ENCODE measurements at regions not wholly inside any gene's neighbourhood (a gene's known extent, or its start where the extent isn't known, plus 50 kb on each side); places are given as distances from the start of the nearest gene placed in this dataset.

DNA sequence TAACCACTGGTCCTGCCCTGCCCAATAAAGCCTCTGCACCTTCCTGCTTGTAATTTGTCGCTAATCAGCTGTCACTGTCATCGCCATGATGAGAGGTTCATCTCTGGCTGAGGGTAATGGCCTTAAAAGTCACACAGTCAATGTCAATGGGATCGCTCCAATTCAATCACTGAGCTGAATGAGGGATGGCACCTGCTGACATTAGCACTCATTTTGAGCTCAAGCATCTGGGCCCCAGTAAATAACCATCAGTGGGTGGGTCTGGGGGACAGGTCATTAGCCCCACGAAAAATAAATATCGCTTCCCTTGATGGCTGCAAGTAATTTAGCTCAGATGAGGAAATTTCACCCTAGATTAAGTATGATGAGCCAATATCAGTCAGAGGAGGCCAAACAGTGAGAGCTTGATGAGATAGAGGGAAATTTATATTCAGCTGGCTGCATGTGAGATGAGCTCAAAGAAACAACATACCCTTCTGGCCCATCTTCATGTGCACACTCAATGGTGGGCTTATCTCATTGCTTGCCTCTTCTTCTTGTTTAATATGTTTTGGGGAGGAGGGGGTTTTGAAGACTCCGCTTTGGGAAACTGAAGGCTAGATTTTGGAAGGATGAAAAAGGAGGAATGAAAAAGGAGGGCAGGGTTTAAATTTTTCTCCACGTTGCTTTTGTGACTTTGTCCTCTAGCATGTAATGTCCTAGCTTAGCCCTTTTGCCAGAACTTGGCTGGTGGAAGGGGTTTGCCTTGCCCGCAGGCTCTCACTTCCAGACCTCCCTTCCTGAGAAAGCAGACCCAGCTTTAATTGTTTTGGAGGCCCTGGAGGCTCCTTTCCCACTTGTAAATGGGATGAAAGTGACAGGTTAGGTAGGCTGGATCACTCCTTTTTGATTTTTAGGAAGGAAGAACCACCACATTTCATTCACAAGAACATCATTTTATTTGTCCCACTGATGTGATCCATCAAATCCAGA is 84.8 kb upstream of the PAQR3 start:
- no peaks in the 10 kb centered on the region for H3K9me3 ChIP-seq (replicated peaks in 1 of 3)
- H3K36me3 ChIP-seq (replicated peaks in 1 of 2): no peaks in the 10 kb centered on the region
- no peaks in the 10 kb centered on the region for H3K4me1 ChIP-seq (replicated peaks in 1 of 2)
- DNase-seq: no peak
- no peak overlapping the region for H3K27ac ChIP-seq
- TF ChIP-seq POLR2A (IDR thresholded peaks at IDR 0.05): no peak
- TF ChIP-seq, protein P1, sequence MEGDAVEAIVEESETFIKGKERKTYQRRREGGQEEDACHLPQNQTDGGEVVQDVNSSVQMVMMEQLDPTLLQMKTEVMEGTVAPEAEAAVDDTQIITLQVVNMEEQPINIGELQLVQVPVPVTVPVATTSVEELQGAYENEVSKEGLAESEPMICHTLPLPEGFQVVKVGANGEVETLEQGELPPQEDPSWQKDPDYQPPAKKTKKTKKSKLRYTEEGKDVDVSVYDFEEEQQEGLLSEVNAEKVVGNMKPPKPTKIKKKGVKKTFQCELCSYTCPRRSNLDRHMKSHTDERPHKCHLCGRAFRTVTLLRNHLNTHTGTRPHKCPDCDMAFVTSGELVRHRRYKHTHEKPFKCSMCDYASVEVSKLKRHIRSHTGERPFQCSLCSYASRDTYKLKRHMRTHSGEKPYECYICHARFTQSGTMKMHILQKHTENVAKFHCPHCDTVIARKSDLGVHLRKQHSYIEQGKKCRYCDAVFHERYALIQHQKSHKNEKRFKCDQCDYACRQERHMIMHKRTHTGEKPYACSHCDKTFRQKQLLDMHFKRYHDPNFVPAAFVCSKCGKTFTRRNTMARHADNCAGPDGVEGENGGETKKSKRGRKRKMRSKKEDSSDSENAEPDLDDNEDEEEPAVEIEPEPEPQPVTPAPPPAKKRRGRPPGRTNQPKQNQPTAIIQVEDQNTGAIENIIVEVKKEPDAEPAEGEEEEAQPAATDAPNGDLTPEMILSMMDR (IDR thresholded peaks at IDR 0.05): no peak
- 74 to 88% (median 79%) methylated on average over 8 of the region's 8 CpGs for WGBS, 4 donors
- H3K4me3 ChIP-seq: no peak overlapping the region
- intact Hi-C loops (cut with DNase I): no loop called here
- no peaks in the 10 kb centered on the region for H3K27me3 ChIP-seq

DNA sequence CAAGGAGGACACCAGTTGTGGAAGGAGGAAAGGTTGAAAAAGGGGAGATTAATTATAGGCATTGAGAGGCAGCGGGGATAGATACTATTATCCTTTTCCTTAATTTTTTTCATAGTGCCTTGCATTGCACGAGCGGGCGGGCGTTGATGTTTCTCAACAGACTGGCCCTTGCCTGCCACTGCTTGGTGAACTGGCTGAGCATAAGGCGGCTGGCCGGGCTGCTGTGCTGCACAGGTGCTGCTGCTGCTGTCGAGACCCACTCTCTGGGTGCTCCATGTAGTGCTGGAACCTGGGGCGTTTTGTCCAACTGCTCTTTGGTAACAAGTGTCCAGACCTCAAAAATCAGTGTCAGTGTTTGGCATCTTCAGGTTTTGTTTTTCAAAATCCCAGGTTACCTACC is 83.3 kb upstream of the PAQR3 start:
- H3K36me3 ChIP-seq (replicated peaks in 1 of 2): no peaks in the 10 kb centered on the region
- WGBS, 4 donors: 79 to 86% (median 84%) methylated on average over 9 of the region's 9 CpGs
- TF ChIP-seq POLR2A (IDR thresholded peaks at IDR 0.05): no peak
- TF ChIP-seq, protein P1 (IDR thresholded peaks at IDR 0.05): no peak
- no peaks in the 10 kb centered on the region for H3K9me3 ChIP-seq (replicated peaks in 1 of 3)
- no peak overlapping the region for H3K4me3 ChIP-seq
- intact Hi-C loops (cut with DNase I): no loop called here
- DNase-seq: no peak
- no peaks in the 10 kb centered on the region for H3K4me1 ChIP-seq (replicated peaks in 1 of 2)
- H3K27ac ChIP-seq: no peak overlapping the region
- no peaks in the 10 kb centered on the region for H3K27me3 ChIP-seq

DNA sequence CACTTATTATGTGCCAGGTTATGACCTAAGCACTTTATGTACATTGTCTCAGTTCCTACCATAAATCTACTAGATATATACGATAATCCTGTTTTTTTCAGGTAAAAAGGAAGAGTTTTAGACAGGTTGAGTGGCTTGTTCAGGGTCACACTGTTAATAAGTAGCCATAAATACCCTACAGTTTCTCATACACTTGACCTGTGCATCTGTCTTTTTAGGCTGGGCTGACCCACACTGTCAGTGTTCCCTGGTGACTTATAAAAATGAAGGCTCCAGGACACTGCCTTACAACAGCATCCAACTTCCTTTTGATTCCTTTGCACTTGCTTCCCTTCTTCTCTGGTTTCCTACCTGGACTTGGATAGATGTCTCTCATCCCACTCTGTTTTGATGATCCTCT is 78.2 kb upstream of the PAQR3 start:
- Histone ChIP-seq H3K9me3 (replicated peaks in 1 of 3) (no peaks in the 10 kb centered on the region), H3K4me3 (no peak overlapping the region), H3K36me3 (replicated peaks in 1 of 2) (no peaks in the 10 kb centered on the region), H3K27ac (no peak overlapping the region), H3K27me3 (no peaks in the 10 kb centered on the region), H3K4me1 (replicated peaks in 1 of 2) (no peaks in the 10 kb centered on the region)
- intact Hi-C loops (cut with DNase I): no loop called here
- TF ChIP-seq, protein P1 (IDR thresholded peaks at IDR 0.05): no peak
- no peak for TF ChIP-seq POLR2A (IDR thresholded peaks at IDR 0.05)
- WGBS, 4 donors: 46 to 65% (median 53%) methylated on average over 1 of the region's 1 CpG
- DNase-seq: no peak

DNA sequence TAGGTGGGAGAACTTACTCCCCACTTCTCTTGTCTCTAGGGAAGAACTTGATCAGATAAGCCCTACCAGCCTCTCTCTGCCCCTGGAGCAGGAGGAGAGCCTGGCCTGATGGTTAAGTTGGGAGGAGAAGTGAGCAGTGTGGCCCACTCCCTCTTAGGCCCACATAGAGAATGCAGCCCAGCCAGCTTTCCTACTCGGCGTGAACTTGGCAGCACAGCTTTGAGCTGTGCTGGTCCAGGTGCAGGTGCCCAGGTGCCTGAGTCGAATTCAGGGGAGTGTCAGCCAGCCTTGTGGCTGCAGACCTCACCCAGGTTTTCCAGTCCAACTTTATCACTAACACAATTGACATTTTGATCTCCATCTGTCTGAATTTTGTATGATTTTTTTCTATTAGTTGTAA is 77.6 kb upstream of the PAQR3 start:
- no peak overlapping the region for H3K27ac ChIP-seq
- no peaks in the 10 kb centered on the region for H3K9me3 ChIP-seq (replicated peaks in 1 of 3)
- H3K36me3 ChIP-seq (replicated peaks in 1 of 2): no peaks in the 10 kb centered on the region
- WGBS, 4 donors: 50 to 75% (median 63%) methylated on average over 1 to 3 of the region's 3 CpGs
- no peak overlapping the region for H3K4me3 ChIP-seq
- H3K27me3 ChIP-seq: no peaks in the 10 kb centered on the region
- no peaks in the 10 kb centered on the region for H3K4me1 ChIP-seq (replicated peaks in 1 of 2)
- TF ChIP-seq, protein P1 (IDR thresholded peaks at IDR 0.05): no peak
- no peak for TF ChIP-seq POLR2A (IDR thresholded peaks at IDR 0.05)
- intact Hi-C loops (cut with DNase I): no loop called here
- DNase-seq: no peak
